Ishikawa (cell line): ENCODE measurements at regions not wholly inside any gene's neighbourhood (a gene's known extent, or its start where the extent isn't known, plus 50 kb on each side); places are given as distances from the start of the nearest gene placed in this dataset.

Experiments used
- CEBPB ChIP-seq: IDR thresholded peaks from 2 replicates; pipeline ENCODE4 v1.6.1; 2012
- CREB1 ChIP-seq: IDR thresholded peaks from 2 replicates; pipeline ENCODE4 v1.6.1; 2012; ENCODE audit warnings: low read depth
- EP300 ChIP-seq: IDR thresholded peaks from 2 replicates; pipeline ENCODE4 v1.6.1; 2012; ENCODE audit warnings: borderline replicate concordance
- MAX ChIP-seq: IDR thresholded peaks from 2 replicates; pipeline ENCODE4 v1.6.1; 2012
- NFIC ChIP-seq: IDR thresholded peaks from 2 replicates; pipeline ENCODE4 v1.6.1; 2012
- RAD21 ChIP-seq: IDR thresholded peaks from 2 replicates; pipeline ENCODE4 v1.6.1; 2012; ENCODE audit warnings: low read depth
- REST ChIP-seq: IDR thresholded peaks from 2 replicates; pipeline ENCODE4 v1.6.1; 2012; ENCODE audit warnings: low read depth, mild to moderate bottlenecking
- TCF12 ChIP-seq: IDR thresholded peaks from 2 replicates; pipeline ENCODE4 v1.6.1; 2012; ENCODE audit warnings: low read depth
- TEAD4 ChIP-seq: IDR thresholded peaks from 2 replicates; pipeline ENCODE4 v1.6.1; 2012
- YY1 ChIP-seq: IDR thresholded peaks from 2 replicates; pipeline ENCODE4 v1.6.1; 2012; ENCODE audit warnings: low read depth
- ZBTB7A ChIP-seq: IDR thresholded peaks from 2 replicates; pipeline ENCODE4 v1.6.1; 2012; ENCODE audit warnings: low read depth

- no peak for TF ChIP-seq REST
- TF ChIP-seq TEAD4 = no peak
- no peak for TF ChIP-seq RAD21
- TF ChIP-seq MAX = no peak
- no peak for TF ChIP-seq EP300
- no peak for TF ChIP-seq CEBPB
- TF ChIP-seq TCF12 = no peak
- TF ChIP-seq NFIC = no peak
- TF ChIP-seq ZBTB7A = no peak
- no peak for TF ChIP-seq CREB1
- no peak for TF ChIP-seq YY1
Measured at GRCh38 chr1:221625026-221625425, 116.9 kb downstream of the DUSP10 start.
